GM03348 (cell line): ENCODE measurements at regions not wholly inside any gene's neighbourhood (a gene's known extent, or its start where the extent isn't known, plus 50 kb on each side); places are given as distances from the start of the nearest gene placed in this dataset.

Source experiments
- DNase-seq: peaks from one replicate; pipeline ENCODE4 v3.0.0; 2012; ENCODE audit warnings: low spot score

DNA sequence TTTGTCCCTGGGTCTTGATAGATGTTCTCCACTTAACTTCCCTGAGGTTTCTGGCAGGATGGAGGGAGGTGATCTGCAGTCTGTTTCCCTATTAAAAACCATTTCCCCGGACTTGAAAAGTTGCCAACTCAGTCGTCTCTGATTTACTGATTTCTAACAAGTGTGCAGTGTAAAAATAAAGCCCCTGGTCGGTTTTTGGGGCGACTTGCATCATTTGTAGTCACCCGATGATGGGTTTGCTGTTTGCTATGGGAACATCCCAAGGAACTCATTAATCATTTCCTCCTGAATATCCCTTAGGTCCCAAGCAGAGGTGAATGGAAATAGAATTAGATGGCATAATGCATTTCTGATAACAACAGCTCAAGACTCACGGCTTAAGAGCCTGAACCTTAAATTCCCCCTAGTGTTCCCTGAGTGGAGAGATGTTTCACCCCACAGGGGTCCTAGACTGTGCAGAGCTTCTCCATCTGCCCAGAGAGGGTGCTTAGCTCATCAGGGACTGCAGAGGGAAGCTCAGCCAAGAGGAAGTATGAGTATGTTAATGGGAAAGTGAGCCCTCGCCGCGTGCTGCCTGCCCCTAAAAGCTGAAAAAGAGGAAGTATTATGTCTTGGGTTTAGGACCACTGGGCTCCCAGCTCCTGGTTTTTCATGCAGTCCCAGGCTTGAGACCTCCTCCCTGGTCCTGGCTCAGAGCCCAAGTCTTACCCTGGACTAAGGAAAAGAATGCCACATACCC is 115.1 kb upstream of the DAP start:
- no peak for DNase-seq

DNA sequence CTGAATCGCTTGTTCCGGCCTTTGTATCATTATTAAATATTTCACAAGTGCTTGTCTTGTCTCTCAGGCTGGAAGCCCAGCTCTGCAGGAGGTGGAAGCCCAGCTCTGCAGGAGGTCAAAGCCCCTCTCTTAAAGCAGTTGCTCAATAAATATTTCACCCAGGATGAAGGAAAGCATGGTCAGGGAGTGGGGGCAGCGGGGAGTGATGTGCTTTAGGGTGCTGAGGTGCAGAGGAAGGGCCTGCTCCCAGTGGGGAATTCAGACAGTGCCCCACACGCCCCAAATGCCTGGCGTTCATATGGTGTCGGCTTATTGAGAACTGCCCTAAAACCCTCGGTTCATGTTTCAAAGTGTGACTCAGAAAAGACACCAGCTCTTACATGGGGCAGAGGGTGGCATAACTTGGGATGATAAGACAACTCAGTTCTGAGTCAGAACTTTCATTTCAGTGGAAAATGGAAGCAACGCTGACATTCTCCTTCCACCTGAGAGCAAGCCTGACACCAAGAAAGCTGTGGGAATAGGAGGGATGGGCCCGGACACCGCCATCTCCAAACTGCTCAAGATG is 114.3 kb upstream of the DAP start:
- DNase-seq = no peak

DNA sequence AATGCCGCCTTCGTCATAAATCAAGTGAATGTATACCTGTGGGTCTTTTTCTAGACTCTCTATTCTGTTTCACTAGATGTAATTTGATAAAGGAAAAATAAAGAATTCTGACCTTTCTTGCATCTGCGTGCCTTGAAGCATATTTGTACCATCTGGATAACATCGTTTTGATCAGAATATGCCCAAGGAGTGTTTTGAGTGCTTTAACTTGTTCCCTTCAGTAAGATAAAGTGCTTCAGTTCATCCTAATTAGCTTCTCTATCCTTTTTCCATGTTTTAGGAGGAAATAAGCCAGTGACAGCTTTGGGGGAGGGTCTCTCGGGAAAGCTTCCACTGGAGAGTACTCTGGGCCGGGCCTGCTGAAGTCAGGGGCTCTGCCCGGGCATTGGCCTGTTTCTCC is 113.5 kb upstream of the DAP start:
- DNase-seq = no peak

DNA sequence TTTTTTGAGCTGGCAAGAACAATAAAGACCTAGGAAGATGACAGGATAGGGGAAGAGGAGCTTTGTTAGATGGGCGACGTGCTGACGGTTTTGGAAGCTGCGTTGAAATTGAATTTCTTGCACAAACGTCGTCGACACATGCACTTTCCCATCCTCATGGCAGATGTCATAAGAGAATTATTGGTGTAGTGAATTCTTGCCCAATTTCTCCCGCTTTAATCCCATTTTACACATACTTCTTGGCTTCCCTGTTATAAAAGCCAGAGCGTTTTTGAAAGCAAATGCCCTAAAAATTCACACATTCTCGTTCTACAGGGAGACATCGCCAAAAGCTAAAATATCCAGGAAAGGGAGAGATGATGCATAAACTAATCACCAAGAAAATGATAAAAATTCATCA is 109.8 kb upstream of the DAP start:
- no peak for DNase-seq

DNA sequence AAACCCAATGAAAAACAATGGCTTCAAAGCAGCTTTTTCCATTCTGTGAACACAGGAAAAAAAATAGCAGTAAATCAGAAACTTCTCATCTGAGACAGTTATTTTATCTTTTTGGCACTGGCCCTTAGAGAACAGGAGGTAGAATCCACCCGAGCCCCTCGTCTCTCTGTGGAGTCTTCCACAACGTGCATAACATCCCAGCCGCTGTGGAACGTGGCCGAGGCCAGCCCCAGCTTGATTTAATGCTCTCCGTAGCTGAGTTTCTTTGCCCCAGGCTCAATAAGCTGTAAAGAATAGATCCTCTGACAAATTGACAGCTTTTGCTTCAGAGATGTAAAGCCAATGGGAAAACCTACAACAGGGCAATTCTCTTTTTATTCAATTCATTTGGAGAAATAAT is 107.9 kb upstream of the DAP start:
- no peak for DNase-seq

DNA sequence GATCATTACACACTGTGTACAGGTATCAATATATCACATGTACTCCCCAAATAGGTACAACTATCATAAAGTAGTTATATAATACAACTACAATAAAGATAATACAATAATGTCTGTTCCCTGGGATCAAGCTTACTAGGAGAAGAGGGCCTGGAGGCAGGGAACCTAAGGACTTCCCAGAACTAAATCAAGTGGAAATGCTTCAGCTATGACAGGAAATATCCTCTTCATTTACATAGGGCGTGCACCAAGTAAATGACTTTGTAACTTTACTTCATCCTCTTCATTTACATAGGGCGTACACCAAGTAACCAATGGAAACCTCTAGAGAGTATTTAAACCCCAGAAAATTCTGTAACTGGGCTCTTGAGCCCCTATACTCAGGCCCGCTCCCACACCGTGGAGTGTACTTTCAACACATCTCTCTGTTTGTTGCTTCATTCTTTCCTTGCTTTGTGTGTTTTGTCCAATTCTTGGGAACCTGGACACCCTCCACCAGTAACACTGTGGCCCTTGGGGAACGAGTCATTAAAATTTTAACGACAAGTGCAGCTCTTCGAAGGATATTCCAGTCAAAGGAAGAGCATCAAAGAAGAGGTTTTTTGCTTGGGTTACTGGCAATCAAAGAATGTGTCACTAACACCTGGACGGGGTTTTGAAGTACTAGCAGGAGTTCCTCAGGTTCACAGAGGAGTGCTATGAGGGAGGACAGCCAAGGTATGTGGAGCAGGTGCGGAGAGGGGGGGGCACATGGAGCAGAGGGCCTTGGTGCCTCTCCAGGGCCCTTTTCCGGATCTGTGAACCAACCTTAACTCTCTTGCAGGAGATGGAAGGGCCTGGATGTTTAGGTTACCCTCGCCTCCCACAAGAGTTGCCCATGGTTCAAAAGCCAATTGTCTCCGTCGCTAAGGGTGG is 106.6 kb upstream of the DAP start:
- DNase-seq = no peak

DNA sequence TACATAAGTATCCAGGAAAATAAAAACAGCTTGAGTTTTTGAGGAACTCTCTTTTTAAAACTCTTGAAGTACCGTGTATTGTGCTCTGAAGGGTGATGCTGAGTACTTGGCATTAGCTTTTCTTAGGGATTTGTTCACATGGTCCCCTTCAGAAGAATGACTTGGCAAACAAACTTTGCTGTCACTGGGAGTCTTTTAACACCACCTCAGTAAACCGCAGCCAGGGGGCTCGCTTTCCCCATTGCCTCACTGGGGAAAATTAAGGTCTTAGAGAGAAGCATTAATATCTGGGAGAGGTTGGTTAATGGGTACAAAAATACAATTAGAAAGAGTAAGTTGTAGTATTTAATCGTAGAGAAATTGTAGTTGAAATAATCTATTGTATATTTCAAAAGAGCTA is 105.9 kb upstream of the DAP start:
- DNase-seq = no peak

DNA sequence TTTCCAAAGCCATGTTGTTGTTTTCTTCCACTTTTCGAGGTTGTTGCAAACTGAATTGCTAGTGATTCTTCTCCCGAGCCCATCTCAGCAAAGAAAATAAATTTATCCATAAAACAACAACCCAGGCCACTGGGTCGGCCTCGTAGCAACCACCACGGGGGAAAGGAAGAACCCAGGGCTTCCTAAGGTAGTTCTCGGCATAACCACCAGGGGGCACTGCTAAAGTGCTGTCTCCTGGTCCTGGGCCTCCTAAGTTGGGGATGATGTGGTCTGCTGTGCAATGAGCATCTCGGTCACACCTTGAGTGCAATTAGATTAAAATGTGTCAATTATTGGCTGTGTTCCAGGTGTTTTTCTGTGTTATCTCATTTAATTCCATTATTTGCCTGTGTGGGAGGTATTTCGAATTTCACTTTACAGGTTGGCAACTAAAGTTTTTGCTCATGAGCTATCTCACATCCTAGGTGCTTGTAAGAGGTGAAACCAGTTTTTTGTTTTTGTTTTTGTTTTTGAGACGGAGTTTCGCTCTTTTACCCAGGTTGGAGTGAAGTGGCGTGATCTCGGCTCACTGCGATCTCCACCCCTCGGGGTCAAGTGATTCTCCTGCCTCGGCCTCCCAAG is 102.8 kb upstream of the DAP start:
- peak; percentile 82 for DNase-seq

DNA sequence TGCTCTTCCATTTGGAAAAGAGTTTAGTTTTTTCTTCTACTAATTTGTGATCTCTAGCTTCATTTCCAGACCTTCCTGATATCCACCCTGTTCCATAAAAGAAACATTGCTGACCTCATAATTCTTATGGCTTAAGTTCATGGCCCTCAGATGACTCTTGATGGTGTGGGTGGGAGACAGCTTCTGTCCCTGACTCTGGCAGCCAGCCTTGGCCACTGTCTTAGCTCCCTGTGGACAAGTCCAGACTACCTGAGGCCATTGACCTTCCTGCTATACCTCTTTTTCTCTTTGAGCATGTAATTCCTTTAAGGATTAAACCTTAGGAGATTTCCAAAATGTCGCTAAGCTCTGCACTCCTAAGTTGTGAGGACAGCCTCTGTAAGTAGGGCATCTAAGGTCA is 101.1 kb upstream of the DAP start:
- DNase-seq = no peak

DNA sequence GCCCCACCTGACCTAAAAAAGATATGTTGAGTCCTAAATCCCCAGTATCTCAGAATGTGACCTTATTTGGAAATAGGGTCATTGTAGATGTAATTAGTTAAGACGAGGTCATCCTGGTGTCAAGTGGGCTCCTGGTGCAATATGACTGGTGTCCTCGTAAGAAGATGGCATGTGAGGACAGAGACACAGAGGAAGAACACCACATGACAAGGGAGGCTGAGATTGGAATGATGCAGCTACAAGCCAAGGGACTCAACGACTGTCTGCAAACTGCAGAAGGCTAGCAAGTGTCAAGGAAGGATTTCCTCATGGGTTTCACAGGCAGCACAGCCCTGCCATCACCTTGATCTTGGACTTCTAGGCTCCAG is 100.4 kb upstream of the DAP start:
- DNase-seq = no peak

DNA sequence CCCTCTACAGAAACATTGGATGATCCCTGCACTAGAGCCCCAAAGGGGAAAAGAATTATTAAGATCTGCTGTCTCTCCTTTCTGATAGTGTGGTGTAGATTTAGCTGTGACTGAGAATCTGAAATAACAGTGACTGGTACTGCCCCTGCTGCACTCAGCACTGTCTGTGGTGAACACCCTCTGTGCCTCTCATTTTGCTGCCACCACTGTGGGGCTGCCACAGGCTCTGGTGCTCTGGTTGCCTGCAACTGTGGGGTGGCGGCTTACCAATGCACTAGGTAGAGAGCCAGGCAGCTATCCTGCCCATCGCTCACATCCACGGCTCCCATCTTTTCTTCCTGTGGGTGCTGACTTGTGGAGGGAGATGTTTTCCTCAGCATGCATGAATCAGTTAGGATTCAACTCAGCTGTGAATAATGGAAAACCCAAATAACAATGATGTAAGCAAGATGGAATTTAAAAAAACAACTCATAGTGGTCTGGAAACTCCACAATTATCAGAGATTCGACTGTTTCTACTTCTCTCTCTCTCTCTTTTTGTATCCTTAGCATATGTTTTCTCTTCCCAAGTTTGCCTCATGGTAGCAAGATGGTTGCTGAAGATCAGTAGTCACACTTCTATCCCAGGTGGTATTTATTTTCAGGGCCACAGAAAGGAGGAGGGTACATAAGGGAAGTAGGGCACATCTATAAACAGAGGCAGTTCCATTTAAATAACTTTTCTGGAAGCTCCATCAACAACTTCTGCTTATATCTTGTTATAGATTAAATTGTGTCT is 99.8 kb upstream of the DAP start:
- peak; percentile 30 for DNase-seq

DNA sequence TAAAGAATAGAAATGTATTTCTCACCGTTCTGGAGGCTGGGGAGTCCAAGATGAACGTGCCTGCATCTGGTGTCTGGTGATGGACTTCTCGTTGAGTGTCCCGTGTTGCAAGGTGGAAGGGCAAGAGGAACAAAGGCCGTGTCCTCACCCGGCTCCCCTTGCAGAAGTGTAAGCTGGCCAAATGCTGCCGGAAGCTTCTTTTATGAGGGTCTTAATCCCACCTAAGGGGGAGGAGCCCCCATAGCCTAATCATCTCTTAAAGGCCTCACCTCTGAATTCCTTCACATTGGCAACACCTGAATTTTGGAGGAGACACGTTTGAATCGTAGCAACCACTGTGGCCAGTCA is 99.1 kb upstream of the DAP start:
- DNase-seq = no peak

DNA sequence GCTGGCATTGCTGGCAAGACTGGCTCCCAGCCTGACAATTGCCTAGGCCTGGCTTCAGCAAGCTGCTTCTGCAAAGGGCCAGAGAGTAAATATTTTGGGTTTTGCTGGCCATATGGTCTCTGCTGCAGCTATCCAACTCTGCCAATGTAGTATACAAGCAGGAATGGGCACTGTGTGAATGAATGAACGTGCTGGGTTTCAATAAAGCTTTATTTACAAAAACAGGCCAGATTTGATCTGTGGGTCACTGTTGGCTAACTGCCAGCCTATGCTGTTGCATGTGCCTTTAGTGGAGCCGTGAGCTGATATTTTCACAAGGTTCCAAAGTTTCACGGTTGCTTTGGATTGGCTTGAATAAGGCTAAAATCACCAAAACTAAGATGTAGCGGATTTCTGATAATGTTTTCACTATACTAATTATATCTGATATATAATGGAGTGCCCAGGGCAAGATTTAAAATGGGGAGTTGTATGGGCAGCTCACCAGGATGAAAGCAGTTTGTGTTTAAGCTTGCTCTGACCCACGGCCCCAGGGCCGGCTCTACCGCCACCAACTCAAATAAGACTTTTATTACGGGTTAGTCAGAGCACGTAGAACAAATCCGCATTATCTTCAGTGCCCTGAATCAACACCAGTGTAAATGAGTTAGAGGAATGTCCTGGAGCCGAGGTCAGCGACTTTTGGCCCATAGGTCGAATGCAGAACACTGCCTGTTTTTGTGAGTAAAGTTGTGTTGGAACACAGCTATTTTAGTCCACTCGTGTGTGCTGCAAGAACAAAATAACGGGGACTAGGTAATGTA is 98.6 kb upstream of the DAP start:
- no peak for DNase-seq

DNA sequence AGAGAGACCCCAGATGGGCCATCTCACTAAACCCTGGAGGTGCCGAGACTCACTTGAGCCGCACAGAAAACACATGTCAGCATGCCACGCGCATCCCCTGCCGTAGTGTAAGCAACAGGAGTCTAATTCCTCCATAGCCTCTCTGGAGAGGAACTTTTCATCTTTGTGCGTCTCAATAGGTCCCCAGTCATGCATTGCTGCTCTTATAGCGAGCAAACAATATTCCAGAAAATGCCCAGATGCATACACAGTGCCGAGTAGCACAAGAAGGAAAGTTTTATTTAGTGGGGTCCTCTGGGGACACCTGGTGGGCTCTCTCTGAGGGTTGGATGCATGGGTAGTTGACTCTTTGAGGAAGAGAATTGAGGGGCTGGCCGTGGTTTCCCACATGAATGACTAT is 97.9 kb upstream of the DAP start:
- no peak for DNase-seq

DNA sequence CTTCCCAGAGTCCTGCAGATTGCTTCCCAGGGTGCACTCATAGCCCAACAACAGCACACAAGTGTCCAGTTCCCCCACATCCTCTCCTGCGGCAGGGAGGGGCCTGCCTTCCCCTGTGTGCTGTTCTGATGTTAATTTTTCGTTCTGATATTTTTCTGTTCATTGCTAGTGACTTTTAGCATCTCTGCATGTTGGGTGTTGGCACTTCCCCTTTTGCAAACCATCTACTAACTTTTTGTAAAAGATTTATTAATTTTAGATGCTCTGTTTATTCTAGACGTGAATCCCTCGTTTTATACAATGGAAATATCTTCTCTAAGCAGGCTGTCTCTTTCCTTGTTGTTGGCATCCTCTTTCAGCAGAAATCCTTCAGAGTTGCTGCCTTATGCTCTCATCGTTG is 97.3 kb upstream of the DAP start:
- no peak for DNase-seq

DNA sequence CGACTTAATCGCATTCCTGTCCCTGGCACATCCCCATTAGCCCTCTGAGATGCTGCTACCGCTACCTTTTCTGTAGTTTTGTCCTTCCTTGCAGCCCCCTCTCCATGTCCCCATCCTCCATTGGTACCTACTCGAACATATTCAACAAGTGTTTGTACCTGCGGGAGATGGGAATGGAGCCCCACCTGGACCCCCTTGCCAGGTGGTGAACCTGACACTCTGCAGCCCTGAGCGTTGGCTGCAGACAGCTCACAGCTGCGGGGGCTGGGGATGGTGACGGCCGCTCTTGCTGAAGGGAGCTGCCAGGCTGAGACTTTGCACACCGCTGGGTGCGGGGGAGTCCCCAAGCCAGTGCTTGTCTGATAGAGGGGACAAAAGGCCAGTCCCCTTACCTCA is 96.3 kb upstream of the DAP start:
- no peak for DNase-seq

DNA sequence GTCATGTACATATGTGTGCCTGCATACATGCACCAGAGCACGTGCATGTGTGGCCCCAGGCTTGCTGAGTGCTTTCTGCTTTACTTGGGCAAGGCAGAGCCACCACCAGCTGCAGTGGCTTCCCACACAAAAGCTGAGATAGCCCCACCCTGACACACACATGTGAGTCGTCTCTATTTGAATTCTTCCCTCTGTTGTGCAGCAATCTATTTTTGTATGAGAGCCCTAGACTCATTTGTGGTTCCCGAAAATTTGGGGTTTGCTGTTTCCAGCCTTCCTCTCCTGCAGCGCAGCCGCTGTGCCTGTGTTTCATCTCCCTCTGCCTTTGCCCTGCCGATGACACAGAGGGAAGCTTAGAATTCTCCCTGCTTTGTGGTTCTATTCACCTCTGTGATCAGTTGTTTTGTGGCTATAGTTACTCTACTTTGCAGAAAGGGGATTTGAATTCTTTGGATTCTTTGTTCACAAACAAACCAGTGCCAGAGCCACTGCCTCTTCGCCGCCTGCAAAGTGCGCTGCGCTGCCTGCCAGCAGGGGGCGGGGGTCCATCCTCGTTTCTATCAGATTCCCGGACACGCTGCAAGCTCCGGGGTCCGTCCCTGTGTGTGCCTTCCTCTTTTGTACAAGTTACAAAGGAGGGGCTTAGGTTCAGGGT is 95.8 kb upstream of the DAP start:
- peak; percentile 78 for DNase-seq

DNA sequence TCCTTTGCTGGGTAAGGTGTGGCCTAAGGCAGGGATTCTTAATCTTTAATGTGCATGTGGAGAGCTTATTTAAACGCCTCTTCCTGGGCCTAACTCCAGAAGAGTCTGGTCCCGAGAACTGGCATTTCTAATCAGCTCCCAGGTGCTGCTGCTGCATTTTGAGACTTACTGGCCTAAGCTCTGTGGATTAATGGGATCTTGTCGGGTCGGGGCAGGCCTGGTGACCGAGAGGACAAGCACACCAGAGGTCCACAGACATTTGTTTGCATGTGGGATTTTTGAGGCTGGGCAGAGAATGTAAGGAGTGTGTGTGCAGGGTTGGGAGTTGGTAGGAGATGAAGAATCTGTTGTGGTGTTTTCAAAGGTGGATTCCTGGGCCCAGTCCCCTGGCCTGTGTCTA is 95.0 kb upstream of the DAP start:
- no peak for DNase-seq

DNA sequence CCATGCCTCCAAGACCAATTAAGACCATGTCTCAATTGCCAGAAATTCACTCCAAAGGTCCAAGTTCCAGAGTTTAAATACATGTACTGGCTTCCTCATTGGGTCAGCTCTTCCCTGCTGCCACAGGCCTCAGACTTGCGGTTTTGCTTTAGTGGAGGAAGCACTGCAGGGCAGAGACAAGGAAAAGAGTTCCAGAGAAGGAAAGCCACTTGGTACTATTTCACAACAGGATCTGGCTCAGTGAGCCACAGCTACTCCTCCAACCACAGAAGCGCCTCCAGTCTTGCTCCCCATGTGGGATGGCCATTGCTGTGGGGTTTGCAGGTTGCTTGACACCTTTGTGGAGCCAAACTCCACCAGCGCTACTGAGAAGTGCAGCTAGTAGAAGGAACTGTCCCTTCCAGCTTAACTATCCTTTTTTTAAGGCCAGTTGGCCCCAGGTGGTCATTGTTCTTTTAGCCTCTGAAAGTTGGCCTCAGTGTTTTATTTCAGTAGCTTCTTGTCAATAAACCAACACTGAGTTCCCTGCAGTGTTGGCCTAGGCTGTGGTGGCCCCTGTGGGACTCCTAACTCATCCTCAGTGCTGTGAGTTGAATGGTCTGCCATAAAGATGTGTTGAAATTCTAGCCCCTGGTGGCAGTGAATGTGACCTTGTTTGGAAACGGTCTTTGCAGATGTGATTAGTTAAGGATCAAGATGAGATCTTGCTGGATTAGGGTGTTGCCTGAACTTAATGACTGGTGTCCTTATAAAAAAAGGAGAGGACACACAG is 93.7 kb upstream of the DAP start:
- DNase-seq = peak; percentile 40

DNA sequence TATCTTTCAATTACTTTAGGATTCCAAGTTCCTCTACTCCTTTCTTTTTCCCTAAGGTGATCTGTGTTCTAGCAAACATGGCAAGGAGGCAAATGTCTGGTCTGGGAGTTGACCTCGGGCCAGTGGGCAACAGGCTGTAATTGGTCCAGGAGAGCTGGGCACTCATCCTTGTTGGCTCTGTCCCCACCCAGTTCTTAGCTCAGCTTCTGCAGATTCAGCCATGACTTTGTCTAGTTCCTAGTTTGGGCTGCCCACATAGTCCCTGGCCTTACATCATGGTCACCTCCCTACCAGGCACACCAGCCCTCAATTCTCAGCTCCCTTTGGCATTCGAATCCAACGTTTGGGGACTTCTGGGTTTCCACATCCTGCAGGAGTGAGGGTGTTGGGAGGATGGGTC is 92.1 kb upstream of the DAP start:
- DNase-seq = no peak
